Colonic mucosa (tissue), 4 donors: ENCODE measurements at regions not wholly inside any gene's neighbourhood (a gene's known extent, or its start where the extent isn't known, plus 50 kb on each side); places are given as distances from the start of the nearest gene placed in this dataset.
A peak's percentile ranks its signal among the peaks of the same experiment; 100 is the strongest.

ENCODE experiments used
- DNase-seq: peaks from one replicate; pipeline ENCODE4 v3.0.0-alpha.2; 2020
- H3K27ac ChIP-seq: fragments of 200-600 bp; one replicate; pipeline ENCODE4 v1.8.0; 2021
- H3K27me3 ChIP-seq: fragments of 200-600 bp; one replicate; pipeline ENCODE4 v1.8.0; 2021
- H3K36me3 ChIP-seq: fragments of 200-600 bp; one replicate; pipeline ENCODE4 v1.8.0; 2021
- H3K4me1 ChIP-seq: fragments of 200-600 bp; one replicate; pipeline ENCODE4 v1.8.0; 2021; ENCODE audit warnings: mild to moderate bottlenecking
- H3K4me3 ChIP-seq: fragments of 200-600 bp; one replicate; pipeline ENCODE4 v1.8.0; 2021
- H3K9ac ChIP-seq, 2 donors: one replicate each; pipeline ENCODE4 v1.7.0; 2013; ENCODE audit warnings: control low read depth in 2 of 2, low read depth in 2 of 2, low read length in 2 of 2
- H3K9me3 ChIP-seq: fragments of 200-600 bp; one replicate; pipeline ENCODE4 v1.8.0; 2021
- intact Hi-C: fragments of 100-400 bp; cut with DNase I; formaldehyde crosslinking; loops from one replicate; pipeline ENCODE4 v1.14.1; 2022
- TF ChIP-seq, protein P1 (sequence below): fragments of 200-600 bp; IDR thresholded peaks from one replicate; pipeline ENCODE4 v1.8.0; 2022; ENCODE audit warnings: antibody characterized with exemption, mild to moderate bottlenecking
- donor health status: healthy.
- donor health status: DM: no; HTN: no; CAD: no.
- donor health status: DM: no; HTN: no; CAD: no.

DNA sequence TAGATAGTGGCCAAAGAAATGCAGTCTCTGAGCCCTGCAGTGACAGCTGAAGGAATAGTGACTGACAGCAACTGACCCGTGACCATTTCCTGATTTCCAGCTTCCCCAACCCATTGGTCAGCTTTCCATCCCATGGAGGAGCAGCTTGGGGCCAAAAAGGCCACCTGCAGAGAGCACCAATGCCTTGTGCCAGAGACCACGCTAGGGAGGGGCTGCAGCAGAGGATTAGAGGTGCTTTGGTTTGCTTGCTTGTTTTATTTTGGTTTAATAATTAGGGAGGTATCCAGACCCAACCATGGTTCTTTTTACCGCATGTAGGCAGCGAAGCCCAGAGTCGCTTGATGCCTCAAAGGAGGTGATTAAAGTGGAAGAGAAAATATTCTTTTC is 61.3 kb upstream of the SIAH1 start:
- intact Hi-C loops = no loop called here
- Histone ChIP-seq H3K27me3 (no peaks in the 10 kb centered on the region), H3K9me3 (no peaks in the 10 kb centered on the region), H3K4me1 (no peaks in the 10 kb centered on the region), H3K9ac (no peak overlapping the region), H3K36me3 (no peaks in the 10 kb centered on the region), H3K4me3 (no peak overlapping the region), H3K27ac (no peak overlapping the region)
- peak; percentile 7 for DNase-seq
- TF ChIP-seq, protein P1, sequence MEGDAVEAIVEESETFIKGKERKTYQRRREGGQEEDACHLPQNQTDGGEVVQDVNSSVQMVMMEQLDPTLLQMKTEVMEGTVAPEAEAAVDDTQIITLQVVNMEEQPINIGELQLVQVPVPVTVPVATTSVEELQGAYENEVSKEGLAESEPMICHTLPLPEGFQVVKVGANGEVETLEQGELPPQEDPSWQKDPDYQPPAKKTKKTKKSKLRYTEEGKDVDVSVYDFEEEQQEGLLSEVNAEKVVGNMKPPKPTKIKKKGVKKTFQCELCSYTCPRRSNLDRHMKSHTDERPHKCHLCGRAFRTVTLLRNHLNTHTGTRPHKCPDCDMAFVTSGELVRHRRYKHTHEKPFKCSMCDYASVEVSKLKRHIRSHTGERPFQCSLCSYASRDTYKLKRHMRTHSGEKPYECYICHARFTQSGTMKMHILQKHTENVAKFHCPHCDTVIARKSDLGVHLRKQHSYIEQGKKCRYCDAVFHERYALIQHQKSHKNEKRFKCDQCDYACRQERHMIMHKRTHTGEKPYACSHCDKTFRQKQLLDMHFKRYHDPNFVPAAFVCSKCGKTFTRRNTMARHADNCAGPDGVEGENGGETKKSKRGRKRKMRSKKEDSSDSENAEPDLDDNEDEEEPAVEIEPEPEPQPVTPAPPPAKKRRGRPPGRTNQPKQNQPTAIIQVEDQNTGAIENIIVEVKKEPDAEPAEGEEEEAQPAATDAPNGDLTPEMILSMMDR = no peak

DNA sequence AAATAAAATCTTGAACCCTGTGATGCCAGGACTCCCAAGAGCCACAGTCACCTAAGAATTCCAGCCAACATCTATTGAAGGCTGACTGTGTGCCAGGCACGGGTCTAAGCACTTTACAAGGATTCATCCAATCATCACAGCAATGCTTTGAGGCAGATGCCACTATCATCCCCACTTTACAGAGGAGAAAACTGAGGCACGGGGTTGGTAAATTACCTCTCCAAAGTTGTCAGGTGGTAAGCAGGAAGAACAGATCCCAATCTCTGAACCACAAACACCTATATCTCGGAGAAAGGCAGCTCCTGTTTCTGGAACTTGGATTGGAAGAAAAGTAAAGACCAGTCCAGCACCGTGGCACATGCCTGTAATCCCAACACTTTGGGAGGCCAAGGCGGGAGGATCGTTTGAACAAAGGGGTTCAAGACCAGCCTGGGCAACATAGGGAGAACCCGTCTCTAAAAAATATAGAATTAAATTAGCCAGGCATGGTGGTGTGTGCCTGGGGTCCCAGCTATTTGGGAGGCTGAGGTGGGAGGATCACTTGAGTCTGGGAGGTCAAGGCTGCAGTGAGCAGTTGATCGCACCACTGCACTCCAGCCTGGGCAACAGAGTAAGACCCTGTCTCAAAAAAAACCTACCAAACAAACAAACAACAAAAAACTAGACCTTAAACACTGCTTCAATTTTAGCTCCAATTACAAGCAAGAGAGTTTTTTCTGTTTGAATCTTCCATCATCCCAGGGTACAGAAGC is 60.7 kb upstream of the SIAH1 start:
- H3K36me3 ChIP-seq = no peaks in the 10 kb centered on the region
- intact Hi-C loops = no loop called here
- H3K4me3 ChIP-seq = no peak overlapping the region
- TF ChIP-seq, protein P1 = no peak
- no peaks in the 10 kb centered on the region for H3K4me1 ChIP-seq
- H3K27me3 ChIP-seq = no peaks in the 10 kb centered on the region
- peak; percentile 5 for DNase-seq
- H3K27ac ChIP-seq = no peak overlapping the region
- no peaks in the 10 kb centered on the region for H3K9me3 ChIP-seq
- H3K9ac ChIP-seq = no peak overlapping the region

DNA sequence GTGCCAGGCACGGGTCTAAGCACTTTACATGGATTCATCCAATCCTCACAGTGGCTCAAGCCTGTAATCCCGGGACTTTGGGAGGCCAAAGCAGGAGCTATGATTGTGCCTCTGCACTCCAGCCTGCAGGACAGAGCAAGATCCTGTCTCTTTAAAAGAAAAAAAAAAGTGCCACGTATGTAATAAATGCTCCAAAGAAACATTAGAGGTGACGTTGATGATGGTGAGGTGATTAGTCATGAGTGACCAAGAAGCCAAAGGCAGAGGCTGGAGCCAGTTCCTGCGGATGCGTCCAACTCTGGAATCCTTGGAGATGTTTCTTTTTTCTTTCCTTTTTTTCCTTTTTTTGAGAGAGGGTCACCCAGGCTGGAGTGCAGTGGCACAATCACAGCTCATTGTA is 59.4 kb upstream of the SIAH1 start:
- H3K4me1 ChIP-seq = no peaks in the 10 kb centered on the region
- no peak overlapping the region for H3K9ac ChIP-seq
- H3K4me3 ChIP-seq = no peak overlapping the region
- TF ChIP-seq, protein P1 = no peak
- H3K36me3 ChIP-seq = no peaks in the 10 kb centered on the region
- DNase-seq = no peak
- intact Hi-C loops = no loop called here
- no peaks in the 10 kb centered on the region for H3K9me3 ChIP-seq
- no peaks in the 10 kb centered on the region for H3K27me3 ChIP-seq
- no peak overlapping the region for H3K27ac ChIP-seq

DNA sequence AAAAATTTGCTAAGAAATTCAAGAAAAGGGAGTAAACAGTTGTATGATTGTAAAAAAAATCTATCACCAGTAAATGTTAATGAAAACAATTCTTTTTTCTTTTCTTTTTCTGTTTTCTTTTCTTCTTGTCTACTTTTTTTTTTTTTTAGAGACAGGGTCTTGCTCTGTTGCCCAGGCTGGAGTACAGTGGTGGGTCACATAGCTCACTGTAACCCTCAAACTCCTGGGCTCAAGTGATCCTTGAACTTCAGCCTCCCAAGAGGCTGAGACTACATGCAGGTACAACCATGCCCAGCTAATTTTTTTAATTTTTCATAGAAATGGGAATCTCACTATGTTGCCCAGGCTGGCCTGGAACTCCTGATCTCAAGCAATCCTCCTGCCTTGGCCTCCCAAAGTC is 57.2 kb upstream of the SIAH1 start:
- Histone ChIP-seq H3K27ac (no peak overlapping the region), H3K27me3 (no peaks in the 10 kb centered on the region), H3K36me3 (no peaks in the 10 kb centered on the region), H3K4me3 (no peak overlapping the region), H3K9ac (no peak overlapping the region), H3K4me1 (no peaks in the 10 kb centered on the region), H3K9me3 (no peaks in the 10 kb centered on the region)
- TF ChIP-seq, protein P1 = no peak
- intact Hi-C loops = no loop called here
- no peak for DNase-seq

DNA sequence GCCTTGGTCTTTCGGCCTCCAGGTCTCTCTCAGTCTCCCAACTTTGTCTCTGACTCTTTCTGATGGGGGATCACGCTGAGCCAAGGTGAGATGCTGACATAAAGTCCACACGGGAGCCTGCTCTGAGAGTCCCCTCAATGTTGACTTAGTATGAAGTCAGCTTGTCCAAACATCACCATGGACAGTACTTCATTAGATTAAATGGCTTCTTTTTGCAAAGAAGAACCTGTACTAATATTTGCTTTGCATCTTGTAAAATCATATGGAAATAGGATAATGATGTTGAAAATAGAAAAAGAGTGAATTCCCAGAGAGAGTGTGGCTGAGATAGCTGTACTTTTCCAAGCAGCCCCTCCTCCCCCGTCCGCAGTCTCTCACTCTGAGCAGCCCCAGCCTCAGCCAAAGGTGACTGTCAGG is 56.7 kb upstream of the SIAH1 start:
- no peak overlapping the region for H3K4me3 ChIP-seq
- no peaks in the 10 kb centered on the region for H3K4me1 ChIP-seq
- no peaks in the 10 kb centered on the region for H3K36me3 ChIP-seq
- no peaks in the 10 kb centered on the region for H3K27me3 ChIP-seq
- intact Hi-C loops = no loop called here
- TF ChIP-seq, protein P1 = no peak
- no peak overlapping the region for H3K9ac ChIP-seq
- H3K9me3 ChIP-seq = no peaks in the 10 kb centered on the region
- DNase-seq = no peak
- no peak overlapping the region for H3K27ac ChIP-seq
